ENCODE measurements at regions not wholly inside any gene's neighbourhood (a gene's known extent, or its start where the extent isn't known, plus 50 kb on each side); places are given as distances from the start of the nearest gene placed in this dataset.
A peak's percentile ranks its signal among the peaks of the same experiment; 100 is the strongest.

DNA sequence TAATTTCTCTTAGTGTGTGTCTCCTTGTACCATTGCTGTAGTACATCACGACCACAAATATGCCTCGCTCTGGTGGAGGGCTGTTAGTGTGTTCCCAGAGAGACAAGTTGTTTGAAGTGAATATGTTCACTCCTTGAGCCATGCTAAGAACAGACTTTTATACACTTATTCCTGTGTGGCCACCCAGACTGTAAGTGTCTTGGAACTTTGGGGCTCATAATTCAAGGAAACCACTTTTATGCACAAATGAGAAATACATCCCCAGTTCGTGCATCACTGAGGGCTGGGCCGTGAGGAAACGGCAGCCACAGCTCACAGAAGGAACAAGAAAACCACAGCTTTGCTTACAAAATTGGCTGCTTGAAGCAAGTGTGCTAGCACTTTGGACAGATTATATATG lies 362.2 kb upstream of the DDHD1 start:
- peak; percentile 50 for DNase-seq

DNA sequence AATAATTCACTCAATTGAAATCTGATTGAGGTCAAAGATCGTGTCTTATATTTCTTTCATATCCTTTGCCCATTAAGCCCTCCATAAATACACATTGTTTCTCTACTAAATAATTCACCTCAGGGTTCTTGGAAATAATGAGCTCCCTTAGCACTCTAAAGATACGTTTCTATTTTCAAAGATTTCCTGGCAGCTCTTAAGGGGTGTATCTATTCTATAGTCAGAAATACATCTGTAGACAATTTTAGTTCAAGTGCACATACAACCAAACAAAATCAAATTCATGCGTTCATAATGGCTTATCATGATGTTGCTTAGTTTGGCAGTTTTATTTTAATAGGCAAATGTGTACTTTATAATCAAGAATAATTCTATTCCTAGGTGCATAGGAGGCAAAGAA lies 361.1 kb upstream of the DDHD1 start:
- DNase-seq: peak; percentile 58

DNA sequence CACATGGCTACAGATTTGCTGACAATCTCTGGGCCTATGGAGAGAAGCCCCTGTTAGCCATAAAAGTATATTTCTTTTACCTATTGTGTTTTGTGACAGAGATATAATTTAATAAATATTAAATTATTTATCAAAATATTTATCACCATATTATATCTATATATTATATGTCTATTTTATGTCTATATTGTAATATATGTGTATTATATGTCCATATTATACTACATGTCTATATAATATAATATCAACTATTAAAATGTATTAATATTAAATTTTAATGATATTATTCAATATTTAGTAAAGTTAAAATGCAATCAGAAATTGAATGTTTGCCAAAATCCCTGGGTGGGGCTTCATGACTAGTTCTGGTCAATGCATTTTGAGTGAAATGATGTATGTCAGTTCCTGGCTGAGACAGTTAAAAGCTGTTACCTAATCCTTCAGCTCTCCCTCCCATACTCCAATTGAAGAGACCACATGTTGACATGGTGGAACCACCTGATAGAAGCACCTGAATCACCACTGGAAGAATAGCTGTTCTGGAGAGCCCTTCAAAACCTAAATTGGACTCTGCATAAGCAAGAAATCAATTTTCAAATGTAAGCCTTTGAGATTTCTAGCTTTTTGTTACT lies 357.3 kb upstream of the DDHD1 start:
- no peak for DNase-seq

DNA sequence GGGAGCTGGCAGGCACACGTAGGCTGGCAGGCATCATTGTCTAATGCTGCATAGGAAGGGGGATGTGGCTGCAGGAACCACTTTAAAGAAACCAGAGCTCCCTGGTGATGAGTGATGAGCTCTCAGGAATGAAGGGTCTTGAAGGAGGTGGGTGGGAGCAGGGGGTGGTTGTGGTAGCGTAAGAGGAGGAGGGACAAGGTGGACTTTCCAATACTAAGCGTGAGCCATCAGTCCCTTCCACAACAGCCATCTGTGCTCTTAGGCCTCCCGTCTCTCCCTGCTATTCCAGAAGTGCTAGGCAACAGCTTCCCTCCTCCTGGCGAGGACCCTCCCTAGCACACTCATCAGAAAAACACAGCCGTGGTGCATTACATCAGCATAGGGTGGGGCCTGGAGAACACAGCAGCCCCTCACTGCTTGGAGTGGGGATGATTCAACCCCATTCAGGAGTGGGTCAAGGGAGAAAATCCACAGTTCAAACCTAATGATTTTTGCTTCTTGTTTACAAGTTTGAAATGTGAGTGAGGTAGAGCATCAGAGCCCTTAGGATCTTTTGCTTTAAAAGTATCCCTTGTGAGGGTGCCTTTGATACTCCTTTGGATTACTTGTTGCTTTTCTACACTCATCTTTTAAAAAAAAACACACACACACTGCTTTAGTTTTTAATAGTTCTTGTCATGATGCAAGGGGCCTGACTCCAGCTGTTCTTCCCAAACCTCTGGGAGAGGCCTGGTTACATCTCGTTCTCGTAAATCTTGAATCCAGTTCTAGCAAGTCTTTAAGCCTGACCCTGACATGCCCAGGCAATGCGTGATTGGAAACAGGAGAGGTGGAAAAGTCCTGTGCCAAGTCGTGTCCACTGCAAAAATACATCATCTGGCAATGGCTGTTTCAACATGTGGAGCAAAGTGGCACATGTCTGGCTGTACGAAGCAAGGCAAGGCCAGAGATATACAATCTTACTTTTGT lies 356.4 kb upstream of the DDHD1 start:
- peak; percentile 77 for DNase-seq

DNA sequence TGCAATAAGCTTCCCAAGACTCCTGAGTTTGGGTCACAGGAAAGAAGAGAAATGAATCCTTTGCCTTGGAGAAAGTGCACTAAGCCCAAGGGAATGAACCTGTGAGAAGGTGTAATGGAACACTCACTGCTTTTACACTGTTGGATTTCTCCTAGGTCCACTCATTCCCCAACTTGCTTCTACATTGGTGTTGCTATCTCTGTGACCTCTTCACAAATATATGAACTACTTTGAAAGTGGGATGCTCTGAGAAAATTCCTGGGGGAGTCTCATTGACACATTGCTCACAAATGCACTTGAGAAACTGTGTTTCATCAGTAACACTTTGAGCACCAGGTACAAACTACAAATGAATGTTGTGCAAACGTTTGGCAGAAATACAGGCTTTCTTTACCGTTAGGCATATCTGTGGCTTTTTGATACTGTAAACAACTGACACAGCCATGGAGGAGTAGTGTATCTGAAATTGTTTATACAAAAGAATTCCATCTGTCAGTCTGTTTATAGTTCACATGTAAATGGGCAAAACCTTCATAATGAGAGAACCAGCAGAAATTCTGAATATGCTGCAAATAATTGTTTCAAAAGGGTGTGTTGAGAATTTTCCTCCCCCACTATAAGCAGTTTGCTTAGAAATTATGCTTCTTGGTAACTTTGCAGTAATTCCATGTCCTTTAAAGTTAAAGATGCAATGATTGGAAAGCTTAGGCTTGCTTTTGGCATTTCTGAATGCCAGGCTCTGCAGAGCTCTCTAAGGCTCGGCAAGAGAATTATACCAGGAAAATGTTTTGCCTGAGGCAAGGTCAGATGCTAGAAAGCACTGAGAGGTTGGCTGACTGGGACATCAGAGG lies 348.5 kb upstream of the DDHD1 start:
- no peak for DNase-seq

DNA sequence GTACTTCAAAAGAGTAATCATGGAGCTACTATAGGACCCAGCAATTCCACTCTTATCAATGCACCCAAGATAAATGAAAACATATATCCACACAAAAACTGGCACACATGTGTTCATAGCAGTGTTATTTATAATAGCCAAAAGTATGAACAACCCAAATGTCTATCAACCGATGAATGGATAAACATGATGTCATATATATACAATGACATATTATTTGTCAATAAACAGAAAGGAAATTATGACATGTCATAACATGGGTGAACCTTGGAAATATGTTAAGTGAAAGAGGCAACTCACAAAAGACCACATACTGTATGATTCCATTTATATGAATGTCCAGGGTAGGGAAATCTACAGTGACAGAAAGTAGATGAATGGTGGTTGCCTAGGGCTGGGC lies 347.1 kb upstream of the DDHD1 start:
- no peak for DNase-seq

DNA sequence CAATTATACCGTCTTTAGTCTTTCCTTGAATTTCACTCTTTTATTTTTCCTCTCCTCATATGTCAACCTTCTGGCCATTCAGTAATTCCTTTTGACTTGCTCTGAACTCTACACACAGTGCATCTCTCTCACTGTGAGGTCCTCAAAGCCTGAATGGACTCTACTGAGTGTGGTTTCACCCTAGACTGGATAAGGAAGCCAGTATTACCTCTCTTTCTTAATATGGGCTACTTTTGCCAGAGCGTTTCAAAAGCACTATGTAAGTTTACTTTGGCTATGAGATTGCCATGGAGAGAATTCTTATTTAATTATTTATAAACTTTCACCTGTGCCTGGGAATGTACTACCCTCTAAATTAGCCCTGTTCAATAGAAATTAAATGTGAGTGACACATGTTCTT lies 343.5 kb upstream of the DDHD1 start:
- DNase-seq: no peak

DNA sequence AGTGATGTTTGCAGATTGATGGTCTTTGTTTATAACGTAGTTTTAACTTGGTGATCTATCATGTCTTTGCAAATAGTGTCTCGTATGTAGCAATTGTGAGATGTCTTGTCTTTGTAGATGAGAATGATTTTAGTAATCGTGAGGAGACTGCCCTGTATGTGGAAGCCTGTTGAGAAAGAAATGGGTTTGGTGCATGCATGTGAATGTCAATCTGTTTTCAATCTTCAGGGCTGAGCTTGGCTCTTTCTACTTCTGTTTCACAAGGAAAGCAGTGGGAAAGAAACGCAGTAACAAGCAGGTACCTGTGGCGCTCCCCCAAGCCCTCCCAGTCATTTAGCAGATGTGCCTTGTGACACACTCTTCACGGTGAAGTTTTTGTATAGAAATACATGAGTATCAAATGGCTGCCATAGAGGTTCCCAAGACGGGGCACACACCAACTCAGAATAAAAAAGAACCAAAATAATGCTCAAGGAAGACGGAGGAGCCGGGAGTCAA lies 342.8 kb upstream of the DDHD1 start:
- DNase-seq: peak; percentile 11

DNA sequence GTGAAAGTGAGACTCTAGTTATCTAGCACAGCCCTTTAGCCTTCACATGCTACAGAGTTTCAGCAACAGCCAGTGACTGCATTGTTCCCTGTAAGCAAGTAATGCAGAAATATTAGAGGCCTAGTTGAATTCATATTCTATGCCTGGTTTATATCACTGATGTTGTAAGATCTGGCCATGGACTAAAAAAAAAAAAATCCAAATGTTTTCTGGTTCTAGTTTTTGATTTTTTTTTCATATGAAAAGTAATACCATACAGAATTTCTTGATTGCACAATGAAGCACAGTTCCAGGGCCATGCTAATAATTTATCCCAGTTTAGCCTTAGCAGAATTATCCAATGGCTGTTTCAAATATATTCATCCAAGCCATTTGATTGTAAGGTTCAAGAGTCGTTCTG lies 341.5 kb upstream of the DDHD1 start:
- no peak for DNase-seq

DNA sequence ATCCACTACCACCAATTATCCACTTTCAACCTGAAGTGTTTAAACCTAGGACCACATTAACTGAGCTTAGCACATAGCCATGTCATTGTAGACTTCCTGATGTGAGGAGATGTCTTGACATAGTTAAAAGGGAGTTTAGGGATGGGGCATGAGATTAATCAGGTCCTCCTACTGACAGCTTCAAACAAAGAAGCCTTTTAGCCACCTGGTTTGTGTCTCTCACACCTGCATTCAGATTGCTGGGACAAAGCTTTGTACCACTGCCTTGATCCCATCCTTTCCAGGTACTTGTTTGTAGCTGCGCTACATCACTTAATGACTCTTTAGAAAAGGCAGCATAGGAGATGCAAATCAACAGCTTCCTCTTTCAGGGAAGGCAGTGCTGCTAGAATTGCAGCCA lies 340.7 kb upstream of the DDHD1 start:
- DNase-seq: no peak

DNA sequence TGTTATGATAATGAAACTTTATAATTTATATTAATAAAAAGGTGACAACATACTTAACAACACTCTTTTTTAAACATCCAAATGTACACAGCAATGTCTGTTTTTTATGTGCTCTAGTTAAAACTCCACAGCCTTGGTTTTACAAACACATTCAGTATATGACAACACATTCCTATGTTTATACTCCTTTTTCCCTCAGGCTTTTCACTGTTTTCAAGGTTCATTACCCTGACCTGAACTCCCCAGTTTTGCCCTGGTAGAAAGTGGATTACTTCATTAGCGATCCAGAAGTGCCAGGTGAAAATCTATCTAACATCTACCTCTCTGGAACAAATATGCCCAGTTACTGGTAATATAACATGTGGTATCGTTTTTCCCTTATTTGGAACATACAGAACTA lies 340.2 kb upstream of the DDHD1 start:
- peak; percentile 7 for DNase-seq

DNA sequence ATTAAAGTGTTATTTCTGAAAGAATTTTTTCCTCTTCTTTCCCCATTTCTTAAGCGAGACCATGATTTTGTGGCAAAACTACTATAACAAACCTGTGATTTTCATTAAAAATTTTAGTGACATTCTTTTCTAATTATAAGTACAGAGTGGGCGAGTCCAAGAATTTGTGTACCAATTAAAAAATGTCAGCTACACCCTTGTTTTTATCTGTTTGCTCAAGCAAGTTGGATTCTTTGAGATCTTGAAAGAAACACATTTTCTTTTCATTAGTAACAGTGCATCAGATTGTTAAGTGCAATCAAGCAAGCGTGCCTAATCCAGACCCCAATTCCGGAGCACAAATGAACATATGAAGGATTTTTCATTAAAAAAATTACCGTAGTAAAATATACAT lies 338.8 kb upstream of the DDHD1 start:
- DNase-seq: no peak

DNA sequence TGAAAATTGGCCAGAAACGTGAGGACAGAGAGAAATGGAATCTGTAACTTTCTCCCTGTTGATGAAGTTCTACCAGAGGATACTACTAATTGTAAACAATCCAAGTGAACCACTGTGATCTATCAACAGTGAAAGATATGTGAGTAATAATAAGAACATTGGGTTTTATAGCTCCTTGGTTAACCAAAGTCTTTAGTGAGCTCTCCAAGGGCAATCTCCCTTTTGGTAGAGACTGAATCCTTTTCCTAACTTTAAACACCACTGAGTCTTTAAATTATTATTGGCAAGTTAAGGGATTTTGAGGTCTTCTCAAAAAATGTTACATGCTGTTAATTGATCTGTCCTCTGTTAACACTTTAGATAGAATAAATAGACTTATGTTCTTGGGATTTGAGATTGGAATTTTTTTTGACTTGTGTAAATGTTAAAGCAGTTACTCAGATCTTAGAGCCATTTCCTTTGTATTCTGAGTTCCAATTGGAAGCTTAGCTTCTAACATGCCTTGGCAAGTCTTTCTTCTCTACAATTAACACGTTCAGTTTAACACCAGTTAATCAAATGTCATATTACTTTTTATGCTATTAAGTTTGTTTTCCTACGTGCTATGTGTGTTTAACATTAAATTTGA lies 338.2 kb upstream of the DDHD1 start:
- DNase-seq: peak; percentile 14

DNA sequence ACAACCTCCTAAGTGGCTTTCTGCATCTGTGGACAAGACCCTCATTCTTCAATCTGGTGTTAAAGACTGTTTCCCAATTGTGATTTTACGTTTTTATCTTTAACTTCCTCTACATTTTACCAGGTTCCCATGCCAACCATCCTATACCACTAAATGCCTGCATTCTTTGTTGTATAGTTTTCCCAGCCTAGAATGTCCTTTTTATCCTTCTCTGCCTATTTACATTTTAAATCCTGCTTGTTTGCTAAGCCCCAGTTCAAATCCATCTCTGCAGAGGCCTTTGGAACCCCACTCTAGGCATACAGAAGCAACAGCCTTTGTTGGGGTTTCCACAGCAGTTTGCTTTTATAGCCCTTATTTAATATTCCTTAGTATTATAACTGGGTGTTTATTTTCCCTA lies 325.1 kb upstream of the DDHD1 start:
- DNase-seq: no peak

DNA sequence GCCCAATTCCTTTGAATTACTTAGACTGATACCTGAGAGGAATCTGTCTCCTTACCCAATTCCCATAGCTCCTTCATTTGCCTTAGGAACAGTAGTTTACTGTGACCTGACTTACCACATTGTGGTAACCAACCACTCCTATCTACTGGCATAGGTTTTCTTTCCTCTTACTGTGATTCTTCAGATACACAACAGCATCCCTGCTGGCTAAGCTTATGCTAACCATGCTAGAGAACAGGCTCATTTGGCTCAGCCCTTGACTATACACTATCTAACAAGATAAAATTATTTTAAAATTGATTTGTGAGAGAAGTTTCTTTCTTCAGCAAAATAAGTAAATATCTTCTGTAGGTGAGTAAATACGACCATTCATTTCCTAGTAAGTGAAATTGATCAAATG lies 320.4 kb upstream of the DDHD1 start:
- DNase-seq: no peak

DNA sequence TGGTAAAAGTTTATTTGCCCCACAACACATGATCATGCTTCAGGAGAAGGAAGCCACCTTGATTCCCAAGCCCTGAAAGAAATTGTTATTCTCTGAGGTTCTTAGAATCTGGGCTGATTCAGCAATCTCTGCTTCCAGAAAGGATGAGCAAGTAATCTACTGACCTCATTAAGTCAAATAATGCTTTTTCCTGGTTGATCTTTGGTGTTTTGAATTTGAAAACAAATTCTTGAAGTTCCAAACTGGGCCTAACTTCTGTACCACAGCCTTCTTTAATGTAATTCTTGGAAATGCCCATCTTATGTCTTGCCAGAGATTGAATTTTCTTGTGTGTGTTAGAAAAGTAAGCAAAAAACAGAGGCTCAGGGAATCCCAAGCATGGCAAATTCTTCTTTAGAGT lies 319.2 kb upstream of the DDHD1 start:
- no peak for DNase-seq

DNA sequence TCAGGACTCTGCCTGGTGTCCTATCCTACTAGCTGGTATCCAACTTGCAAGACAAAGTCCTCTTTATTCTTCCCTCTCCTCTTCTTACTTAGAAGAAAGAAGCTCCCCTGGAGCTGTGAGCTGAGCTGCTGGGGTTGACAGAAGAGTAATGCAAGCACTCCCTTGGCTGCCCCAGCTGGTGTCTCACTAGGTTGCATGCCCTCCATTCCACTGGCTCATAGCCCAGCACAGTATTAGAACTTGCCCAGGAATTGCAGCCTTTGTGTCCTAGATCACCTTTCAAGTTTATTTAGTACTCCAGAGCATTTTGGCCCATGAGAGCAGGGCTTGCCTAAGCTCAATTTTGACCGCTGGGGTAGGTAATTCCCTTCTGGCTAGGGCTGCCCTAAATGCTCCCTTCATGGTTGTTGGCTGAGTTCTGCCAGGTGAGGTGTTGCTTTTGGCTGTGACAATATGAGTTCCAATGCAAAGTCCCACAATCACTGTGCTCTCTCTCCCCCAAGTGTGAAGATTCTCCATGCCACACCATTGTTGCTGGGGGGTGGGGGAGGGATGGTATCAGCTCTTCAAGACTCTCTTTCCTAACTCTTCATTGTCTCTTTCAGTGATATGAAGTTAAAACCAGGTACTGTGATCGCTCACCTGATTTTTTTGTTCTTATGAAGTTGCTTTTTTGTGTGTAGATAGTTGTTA lies 317.4 kb upstream of the DDHD1 start:
- no peak for DNase-seq

DNA sequence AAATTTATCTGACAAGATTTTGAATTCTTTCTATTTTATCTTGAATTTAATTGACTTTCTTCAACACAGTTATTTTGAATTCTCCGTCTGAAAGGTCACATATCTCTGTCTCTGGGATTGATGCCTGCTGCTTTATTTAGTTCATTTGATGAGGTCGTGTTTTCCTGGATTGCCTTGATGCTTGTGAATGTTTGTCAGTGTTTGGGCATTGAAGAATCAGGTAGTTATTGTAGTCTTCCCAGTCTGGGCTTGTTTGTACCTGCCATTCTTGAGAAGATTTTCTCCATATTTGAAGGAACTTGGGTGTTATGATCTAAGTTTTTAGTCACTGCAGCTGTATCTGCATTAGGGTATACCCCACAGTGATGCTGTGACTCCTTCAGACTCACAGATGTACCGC lies 315.8 kb upstream of the DDHD1 start:
- DNase-seq: no peak

DNA sequence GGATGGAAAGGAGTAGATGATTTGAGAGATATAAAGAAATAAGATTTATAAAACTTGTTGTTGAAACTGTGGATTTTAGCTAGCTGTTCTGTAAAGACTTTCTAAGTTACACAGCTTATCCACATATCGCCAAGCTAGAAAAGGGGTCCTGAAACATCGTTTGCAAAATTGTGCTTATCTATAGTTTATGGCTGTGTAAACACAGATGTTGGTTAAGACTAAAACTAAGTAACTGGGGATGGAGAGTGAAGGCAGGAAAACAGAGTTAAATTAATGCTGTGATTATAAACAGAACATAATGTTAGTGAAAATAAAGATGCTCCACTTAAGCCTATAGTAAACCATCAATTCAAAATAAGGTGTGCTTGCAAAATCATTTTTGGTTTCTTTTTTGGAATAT lies 311.3 kb upstream of the DDHD1 start:
- no peak for DNase-seq

DNA sequence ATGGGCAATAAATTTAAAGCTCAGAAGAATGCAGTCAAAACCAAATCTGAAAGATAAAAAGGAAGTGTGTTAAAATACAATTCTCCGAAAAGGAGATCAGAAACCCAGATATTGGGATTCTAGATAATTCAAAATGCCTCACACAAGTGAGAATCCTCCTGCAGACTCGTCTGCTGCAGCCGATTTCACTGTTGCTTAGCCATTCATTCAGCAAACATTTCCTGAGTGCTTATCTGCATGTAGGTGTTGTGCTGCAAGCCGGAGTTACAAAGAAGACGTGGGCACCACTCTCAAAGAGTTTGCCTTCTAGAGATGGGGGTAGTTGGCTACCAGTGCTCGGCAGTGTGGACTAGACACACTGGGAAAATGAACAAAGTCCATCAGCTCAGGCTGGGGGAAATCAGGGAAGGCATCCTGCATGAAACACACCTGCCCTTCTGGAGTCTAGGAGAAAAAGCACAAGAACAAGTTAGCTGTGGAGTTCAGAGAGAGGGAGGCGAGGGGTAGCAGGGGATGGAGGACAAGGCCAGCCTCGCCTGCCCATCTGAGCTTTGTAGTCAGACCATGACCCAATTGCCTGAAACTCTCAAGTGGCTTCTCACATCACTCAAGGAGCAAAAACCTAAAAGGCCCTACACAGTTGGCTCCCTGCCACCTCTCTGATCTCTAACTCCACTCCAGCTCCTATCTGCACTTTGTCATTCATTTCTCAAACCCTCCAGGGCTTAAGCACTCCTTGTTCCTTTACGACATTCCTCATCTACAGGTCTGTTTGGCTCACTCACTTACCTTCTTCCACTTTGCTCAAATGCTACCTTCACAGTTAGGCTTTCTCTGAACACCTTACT lies 310.0 kb upstream of the DDHD1 start:
- no peak for DNase-seq

DNA sequence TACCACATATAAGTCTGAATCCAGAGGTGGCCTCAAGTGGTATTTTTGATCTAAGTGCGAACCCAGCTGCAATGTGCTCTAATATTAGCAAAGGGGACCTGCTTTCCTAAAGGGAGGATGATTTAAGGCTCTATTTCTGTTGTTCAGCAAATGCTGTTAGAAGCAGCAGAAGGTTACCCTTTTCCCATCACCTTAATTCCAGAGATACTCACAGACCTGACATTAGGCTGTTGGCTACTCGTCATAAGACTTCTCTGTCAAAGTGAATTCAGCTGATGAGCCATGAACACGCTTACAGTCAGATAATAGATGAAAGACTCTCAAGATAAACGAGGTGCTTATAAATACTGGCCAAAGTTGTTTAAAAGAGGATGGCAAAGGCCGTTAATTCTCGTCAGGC lies 308.7 kb upstream of the DDHD1 start:
- no peak for DNase-seq

Data from skin of body (tissue), 1 donor.